ENCODE measurements at regions not wholly inside any gene's neighbourhood (a gene's known extent, or its start where the extent isn't known, plus 50 kb on each side); places are given as distances from the start of the nearest gene placed in this dataset.

DNA sequence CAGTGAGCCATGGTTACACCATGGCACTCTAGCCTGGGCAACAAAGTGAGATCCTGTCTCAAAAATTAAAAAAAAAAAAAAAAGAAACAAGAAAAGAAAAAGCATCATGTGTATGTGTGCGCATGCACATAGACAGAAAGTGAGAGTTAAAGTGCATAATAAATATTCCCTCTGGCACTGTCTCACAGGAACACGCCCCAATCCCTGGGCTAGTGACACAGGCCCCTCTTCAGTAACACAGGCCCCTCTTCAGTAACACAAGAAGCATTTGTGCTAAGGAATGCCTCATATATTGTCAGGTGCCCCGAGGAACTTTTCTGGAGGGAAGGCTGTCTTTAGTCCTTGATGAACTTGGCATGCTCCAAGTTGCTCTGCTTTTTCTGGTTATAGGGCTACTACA lies 57.5 kb downstream of the RPL27A start:
- DNase-seq, result no peak

DNA sequence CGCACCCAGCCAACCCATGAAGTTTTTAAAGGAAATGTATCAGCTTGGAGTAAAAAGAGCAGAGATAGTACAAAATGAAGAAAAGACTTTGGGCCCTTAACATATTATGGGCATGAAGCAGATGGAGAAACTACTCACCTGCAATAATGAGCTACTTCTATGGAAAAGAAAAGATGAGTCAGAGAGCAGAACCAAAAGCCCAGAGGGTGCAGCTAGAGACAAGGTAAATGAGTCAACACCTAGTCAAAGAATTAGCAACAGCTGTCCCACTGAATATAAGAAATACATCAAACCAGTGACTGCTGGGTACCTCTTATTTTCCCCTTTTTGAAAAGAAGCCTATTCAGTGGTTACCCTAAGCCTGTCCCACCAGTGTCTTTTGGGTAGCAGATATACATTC lies 61.8 kb downstream of the RPL27A start:
- no peak for DNase-seq

DNA sequence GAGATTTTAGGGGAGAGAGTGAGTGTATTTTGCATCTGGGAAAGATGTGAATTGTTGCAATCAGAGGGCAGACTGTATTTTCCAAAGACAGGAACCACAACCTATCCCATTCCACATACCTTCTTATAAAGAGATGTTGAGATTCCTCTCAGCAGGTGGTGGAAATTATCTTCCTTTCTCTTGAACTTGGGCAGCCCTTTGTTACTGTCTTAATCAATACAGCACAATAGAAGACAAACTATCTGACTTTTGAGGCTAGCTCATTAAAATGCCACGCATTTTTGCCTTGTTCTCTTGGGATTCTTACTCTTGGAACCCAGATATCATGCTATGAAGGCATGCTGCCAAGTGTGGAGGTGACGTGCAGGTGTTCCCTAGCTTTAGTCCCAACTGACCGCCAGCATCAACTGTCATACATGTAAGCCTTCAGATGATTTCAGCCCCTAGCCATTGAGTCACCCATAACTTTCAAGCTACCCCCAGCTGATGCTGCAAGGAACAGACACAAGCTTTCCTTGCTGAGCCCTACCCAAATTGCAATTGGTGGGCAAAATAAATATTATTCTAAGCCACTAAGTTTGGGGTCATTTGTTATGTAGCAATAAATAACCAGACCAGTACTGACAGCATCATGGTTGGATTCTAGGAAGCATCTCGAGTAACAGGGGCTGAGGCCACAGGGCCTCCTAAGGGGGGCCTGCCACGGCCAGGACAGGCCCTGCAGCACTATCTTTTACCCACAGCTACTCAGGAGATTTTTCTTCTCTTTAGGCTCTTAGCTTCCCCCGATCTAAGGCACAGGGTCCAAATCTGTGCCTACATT lies 63.0 kb downstream of the RPL27A start:
- DNase-seq, result no peak

DNA sequence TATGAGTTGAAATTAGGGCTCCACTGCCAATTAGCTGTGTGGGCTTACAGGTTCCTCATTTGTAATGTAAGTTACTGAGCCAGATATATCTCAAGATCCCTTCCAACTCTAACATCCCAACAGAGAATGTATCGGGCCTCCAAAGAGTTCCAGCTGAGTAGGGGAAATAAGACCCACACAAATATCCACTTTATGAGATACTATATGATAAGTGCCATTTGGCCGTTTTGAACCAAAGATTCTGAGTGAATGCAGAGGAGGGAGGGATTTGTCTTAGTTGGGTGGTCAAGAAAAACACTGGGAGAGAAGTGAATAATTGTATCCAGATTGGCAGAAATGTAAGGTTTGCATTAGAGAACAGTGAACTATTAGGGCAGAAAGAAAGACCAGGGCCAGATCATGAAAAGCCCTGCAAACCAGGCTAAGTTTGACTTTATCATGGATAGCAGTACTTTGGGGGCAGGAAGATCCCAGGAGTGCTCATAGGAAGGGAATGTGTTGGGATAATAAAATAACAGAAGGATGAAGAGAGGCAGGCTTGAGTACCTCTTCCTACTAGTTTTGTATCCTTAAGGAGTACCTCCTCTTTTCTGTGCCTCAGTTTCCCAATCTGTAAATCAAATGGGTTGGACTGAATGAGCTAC lies 63.9 kb downstream of the RPL27A start:
- no peak for DNase-seq

DNA sequence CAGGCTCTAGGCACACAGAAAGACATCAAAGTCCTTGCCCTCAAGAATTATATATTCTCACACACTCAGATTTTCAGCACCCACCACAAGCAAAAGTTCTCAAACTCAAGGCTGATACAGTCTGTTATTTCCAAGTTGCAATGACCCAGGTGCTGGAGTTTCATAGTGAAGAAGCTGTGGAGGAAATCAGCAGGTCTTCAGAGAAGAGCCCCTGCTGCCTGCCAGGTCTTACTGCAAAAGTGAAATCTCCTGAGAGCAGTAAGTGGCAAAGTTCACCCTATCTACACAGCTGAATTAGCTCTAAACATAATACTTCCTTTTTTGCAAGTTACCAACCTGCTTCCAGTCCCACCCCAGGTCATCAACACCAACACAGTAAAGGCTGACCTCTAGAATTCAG lies 64.6 kb downstream of the RPL27A start:
- DNase-seq, result no peak

DNA sequence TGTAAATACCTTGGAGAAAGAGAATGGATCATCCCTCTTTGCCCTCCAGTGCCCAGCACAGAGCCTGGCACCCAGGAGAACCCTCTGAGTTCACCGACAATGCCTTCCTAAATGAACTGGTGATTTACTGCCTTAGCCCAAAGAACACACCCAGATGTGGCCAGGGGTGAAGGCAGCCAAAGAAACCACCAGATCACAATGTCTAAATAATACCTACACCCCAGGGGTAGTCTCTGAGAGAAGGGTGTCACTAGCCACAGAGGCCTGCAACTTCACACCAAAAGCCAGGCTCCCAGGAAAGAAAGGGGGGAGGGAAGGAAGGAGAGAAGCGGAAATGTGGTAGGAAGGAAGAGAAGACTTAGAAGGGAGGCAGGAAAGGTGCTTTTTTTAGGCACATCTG lies 65.7 kb downstream of the RPL27A start:
- DNase-seq, result no peak

DNA sequence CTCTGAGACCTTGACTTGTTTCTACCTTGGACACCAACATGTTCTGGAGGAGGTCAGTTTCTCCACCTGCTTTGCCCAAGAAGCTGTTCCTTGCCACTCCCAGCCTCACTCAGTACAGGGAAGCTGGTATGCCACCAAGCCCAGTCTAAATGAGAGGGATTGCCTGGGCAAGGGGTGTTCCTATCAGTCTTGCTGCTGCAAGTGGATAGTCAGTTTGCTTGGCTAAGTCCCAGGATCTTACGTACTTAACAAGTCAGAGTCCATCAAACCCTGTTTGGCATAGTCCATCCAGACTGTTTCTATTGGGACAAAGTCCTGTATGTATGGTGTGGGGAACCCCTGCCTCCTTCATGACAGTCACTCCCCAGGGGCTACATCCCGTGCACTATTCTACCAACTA lies 66.6 kb downstream of the RPL27A start:
- no peak for DNase-seq

DNA sequence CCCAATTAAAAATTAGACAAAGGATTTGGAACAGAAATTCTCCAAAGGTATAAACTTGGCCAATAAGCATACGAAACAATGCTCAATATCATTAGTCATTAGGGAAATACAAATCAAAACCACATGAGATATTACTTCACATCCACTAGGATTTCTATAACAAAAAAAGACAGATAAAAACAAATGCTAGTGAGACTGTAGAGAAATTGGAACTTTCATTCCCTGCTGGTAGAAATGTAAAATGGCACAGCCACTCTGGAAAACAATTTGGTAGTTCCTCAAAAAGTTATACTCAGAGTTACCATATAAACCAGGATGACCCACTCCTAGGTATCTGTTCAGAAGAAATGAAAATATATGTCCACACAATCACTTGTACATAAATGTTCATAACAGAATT lies 71.6 kb downstream of the RPL27A start:
- no peak for DNase-seq

DNA sequence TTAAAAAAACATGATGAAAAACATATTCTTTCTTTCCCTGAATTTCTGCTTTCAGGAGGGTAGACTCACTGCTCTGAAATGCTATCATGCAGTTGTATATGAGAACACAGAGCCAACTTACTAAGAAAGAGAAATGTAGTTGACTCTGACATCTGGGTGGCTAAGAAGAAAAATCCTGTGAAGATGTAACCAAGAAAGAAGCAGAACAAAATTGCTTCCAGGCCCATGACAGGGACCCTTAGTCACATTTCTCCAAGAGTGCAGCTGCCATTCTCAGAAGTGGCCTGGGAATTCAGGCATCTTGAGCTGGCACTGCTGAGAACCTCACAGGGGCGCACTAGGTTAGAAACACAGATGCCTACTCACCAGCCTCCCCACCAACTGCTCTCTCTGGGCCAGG lies 73.6 kb downstream of the RPL27A start:
- DNase-seq, result no peak

DNA sequence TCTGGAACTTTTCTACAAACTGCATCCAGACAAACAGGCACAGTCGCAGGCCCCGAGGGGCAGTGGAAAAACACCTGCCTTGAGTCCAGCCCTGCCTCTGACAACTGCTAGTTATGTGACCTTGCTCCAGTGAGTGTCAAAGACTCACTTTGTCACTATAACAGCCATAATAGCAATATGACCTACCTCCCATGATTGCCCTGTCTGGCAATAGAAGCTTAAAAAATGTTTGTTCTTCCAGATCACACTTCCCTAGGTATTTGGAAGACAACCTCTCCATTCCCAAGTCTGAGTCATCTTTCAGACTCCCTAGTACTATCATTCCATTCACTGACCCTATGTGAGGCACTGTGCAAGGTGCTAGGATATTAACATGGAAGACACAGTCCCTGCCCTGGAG lies 74.5 kb downstream of the RPL27A start:
- DNase-seq, result no peak

DNA sequence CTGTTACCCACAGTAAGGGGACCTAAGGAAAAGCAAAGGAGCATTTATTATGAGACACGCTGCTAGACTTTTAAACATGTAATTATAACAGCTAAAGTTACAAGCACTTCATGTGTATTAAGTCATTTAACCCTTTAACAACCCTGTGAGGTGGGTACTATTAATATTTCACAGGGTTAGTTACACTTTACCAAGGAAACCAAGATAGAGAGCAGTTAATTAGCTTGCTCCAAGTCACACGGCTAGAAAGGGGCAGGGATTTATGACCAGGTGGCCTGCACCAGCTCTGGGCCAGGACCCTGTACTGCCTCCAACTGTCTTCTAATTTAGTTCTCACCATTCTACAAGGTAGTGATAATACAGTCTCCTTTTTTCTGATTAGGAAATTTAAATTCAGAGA lies 74.9 kb downstream of the RPL27A start:
- no peak for DNase-seq

DNA sequence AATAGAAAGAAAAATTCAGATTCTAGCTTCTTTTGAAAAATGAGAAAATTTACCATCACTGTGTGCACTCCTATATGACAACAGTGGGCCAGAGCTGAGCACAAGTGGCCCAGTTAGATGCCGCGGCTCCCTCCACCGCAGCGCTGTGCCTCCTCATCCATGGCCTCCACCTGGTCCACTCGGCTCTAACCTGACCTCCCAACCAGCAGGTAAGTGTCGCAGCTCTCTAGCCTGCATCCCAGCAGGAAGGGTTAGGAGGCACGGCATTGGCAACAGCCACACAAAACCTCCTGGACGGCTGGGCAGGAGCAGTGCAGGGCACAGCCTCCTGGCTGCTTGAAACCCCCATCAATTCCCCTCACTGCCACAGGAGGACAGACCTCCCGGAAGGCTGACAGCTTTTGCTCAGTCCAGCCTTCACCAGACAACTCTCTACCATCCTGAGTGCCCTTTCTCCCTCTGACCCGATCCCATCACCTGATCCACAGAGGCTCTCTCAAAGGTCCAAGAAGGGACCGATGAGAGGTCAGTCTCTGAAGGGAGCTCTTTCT lies 76.1 kb downstream of the RPL27A start:
- DNase-seq, result no peak

DNA sequence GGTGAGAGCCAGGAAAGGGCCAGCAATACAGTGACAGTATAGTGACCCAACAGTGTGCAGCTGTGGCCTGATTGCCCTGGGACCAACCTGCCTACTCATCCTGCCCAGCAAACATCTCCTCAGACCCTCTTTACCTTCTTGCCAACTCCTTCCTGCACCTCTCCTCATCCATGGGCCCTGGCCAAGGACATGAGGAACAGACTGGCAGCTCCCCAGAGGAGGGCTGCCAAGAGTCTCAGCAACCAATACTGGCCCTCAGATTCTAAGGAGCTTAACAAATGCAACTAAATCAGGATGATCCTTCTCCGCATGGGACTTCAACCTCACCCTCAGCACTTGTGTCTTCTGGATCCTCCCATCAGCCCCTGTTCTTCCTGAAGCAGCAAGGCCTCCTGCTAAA lies 77.0 kb downstream of the RPL27A start:
- DNase-seq, result no peak

DNA sequence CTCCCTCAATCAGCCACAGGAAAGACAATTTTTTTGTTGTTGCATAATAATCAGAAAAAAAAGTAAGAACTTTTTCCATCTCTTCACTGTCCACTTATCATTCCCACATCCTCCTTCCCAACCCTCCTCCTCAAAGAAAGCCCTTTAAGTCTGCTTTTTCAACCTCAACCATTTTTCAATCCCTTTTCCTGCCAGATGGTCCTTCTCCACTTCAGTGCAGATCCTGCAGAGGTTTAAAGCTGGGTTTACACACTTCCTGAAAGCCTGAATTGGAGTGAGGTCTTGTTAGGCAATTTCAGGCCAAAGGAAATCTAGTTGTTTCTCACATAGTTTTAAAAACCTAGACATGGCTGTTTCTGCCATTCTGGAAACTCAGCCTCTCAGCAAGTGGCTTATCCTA lies 78.3 kb downstream of the RPL27A start:
- no peak for DNase-seq

DNA sequence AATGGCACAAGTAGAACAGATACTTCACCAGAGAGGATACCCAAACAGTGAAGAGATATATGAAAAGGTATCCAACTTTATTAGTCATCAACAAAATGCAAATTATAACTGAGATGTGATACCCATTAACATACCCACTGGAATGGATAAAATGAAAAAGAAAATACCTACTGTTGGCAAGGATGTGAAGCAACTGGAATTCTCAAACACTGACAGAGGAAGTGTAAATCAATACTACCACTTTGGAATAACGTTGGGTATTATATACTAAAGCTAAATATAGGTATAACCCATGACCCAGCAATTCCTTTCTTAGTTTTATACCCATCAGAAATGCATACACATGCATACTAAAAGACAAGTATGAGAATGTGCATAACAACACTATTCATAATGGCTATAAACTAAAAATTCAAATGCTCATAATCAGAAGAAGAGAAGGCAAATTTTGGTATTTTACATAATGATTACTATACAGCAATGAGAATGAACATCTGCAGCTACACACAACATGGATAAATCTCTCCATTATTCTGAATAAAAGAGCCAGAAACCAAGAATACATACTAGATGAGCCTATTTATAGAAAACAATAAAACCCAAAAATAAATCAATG lies 80.6 kb downstream of the RPL27A start:
- DNase-seq, result no peak

DNA sequence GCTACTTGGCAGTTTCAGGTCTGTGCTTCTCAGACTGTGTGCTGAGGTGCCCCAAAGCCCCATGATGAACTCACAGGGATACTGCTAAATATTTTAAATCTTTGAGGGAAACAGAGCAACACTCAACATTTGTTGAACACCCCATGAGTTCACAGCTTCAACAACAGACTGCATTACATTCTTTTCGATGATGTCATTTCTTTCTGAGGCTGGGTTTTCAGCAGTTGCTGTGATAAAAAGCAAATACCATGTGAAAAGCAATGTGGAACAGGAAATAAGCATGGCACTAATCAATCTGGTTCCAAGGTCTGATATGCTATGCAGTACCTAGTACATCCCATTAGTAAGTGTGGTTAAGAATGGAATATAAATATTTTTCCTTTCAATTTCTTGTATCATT lies 82.7 kb downstream of the RPL27A start:
- no peak for DNase-seq

DNA sequence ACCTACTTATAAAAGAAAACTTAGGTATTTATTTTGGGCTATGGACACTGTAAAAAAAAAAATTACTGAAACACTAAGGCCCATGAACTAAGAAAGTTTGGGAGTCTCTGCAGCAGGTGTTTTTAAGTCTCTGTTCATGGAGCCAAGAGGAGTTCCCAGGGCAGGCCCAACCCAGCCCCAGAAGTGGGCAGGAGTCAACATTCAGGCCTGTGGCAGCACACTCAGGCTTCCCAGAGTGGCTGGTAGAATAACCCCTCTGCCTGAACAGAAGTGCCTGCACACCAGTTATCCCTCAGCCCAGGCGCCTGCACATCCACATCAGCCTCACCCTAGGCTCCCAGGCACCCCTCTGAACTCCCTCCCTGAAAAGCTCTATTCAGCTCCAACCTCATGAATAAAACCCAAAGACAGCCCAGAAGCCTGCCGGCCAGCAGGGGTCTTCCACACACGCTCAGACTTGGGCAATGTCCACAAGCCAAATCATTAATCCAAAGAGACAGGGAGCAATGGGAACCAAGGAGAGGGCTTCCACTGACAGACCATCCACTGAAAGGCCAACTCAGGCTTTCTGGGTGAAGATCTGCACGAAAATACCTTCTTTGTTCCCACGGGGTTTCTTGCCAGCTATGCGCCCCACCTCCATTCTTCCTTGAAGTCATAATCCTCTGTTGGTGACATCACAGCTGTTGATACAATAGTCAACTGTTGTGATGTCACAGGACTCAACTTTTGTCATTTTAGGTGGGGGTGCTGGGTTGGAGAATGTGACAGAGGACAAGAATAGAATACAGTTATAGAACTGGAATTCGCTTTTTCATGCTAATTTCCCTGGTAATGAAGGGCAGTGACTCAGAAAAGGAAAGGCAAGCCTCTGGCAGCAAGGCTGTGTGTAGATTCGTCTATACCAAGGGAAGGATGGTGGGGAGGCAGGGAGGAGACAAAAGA lies 83.7 kb downstream of the RPL27A start:
- no peak for DNase-seq

DNA sequence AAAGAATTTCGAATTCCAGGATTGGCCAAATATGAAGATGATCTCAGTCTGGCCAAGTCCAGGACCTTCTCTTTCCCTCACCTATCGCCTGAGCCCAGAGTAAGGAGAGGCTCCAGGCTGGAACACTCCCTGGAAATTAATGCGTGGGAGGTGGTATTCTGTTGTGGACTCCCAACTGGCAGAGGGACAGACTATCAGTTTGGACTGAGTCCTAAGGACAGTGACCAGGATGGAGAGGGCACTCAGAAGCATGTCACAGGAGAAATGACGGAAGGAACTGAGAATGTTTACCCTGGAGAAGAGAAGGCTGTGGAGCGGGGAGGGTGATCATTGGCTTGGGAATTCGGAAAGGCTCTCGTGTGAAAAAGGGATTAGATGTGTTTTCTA lies 84.4 kb downstream of the RPL27A start:
- DNase-seq, result no peak

DNA sequence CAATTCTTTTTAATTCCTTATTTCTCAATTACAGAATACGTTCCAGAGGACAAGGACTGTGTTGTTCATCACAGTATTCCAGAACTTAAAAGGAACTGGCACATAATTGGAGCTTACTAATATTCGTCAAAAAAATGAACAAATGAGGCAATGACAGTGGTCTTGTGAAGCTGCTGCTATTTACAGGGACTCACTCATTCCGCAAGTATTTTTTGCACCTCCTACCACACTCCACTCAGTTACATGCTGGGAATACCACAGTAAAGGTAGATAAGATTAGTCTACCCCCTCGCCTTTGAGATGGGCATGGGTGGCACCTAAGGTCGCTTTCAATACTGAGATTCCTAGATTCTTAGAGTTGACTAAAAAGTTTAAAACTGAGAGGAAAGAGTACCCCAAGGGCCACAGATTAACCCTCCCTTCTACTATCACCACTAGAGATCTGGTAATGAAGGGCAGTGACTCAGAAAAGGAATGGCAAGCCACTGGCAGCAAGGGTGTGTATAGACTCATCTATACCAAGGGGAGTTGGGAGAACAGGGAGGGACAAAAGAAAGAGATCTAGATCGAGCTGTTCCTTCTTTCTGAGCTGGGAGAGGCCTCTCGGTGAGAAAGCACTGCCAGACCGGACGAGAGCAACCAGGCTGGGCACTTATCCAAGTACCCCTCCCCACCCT lies 85.0 kb downstream of the RPL27A start:
- DNase-seq, result no peak

DNA sequence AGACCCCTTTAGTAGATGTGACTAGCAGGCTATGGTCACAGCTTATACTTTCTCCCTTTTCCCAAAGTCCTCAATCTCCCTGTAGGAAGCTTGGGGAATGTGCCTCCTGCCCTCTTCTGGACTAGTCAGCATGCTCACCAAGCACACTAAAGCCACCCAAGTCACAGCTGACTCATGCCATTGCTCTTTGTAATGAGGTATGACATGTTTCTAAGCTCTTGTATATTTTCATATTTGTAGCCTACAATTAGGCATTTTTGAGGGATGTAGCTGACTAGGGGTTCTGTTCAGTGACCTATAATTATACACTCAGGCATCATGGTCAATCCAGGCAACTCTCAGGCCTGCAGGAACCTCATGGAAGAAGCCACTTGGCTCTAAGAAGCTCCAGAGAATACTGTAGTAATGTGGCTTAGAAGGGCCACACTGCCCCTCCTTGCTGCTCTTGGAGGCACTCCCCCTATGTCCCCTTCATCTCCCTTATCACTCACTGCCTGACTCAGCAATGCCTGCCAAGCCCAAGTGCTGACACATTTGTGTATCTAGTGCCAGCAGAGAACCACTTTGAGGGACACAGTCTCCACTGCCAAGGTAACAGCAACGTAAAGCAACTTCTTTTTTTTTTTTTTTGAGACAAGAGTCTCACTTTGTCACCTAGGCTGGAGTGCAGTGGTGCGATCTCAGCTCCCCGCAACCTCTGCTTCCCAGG lies 86.2 kb downstream of the RPL27A start:
- no peak for DNase-seq

Data from DMS79 (cell line).